ENCODE measurements at regions not wholly inside any gene's neighbourhood (a gene's known extent, or its start where the extent isn't known, plus 50 kb on each side); places are given as distances from the start of the nearest gene placed in this dataset.

- TF ChIP-seq EZH2 (IDR thresholded peaks at IDR 0.05) (no peak), POLR2AphosphoS5 (IDR thresholded peaks at IDR 0.05; ENCODE audit: borderline replicate concordance, low read depth, low read length) (no peak), FOXP2 (optimal IDR thresholded peaks at IDR 0.05; ENCODE audit: control extremely low read depth, extremely low read length, insufficient read depth) (no peak)
Observed at GRCh38 chr17:54718286-54718685, 182.4 kb upstream of the TOM1L1 start.

Measured in SK-N-MC (cell line).